ENCODE measurements at regions not wholly inside any gene's neighbourhood (a gene's known extent, or its start where the extent isn't known, plus 50 kb on each side); places are given as distances from the start of the nearest gene placed in this dataset.

DNA sequence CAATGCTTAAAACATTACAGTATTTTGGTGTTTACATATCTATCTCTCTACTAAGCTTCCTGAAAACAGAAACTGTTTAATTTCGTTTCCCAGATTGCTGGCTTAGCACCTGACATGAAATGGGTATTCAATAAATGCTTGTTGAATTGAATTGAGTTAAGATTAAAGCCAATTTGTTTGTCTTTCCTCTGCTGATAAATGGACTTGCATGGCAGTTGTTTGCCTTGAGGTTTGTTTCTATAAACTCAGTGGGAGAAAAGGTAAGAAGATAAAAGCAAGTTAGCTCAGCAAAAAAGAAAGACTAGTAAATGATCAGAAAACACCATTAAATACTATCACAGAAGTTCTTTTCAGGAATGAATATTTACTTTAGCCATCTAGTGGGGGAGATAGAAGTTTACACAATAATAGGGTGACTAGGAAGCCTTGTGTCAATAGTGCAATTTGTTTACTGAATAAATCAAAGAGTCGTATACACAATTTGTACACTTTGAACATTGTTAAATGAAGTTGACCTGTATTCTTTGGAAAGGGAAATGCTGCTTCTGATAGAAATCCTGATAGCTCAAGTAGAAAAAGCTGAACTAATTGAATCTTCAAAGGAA lies 754.5 kb upstream of the FAM98A start:
- CTCF ChIA-PET, result no interaction called here
- ATAC-seq, result no peak
- no peaks in the 10 kb centered on the region for H3K36me3 ChIP-seq (ENCODE audit: control insufficient read depth in 2 of 2, insufficient read depth in 2 of 2, low read length in 1 of 2)
- no peak overlapping the region for H3K4me3 ChIP-seq
- in situ Hi-C loops (cut with MboI), result no loop called here
- no peaks in the 10 kb centered on the region for H3K79me2 ChIP-seq (ENCODE audit: control insufficient read depth, insufficient read depth, low read length)
- no peaks in the 10 kb centered on the region for H3K4me1 ChIP-seq (ENCODE audit: control insufficient read depth, insufficient read depth, low read length)
- H3K9me3 ChIP-seq (replicated peaks; ENCODE audit: control insufficient read depth, insufficient read depth, low read length), result no peaks in the 10 kb centered on the region
- RAD21 ChIA-PET (ENCODE audit: unreplicated experiment), result no interaction called here
- H4K20me1 ChIP-seq (ENCODE audit: control insufficient read depth, insufficient read depth), result no peaks in the 10 kb centered on the region
- no peaks in the 10 kb centered on the region for H3K27me3 ChIP-seq (replicated peaks in 1 of 2; ENCODE audit: control insufficient read depth in 2 of 2, insufficient read depth in 2 of 2, low read length in 1 of 2)
- 16% methylated on average over 2 of the region's 2 CpGs for WGBS (ENCODE audit: insufficient coverage, insufficient replicate concordance, low lambda C conversion rate, missing lambda C conversion rate)
- no peak overlapping the region for H3K9ac ChIP-seq (ENCODE audit: control insufficient read depth, insufficient read depth, low read length)
- FAIRE-seq, result no peak
- no peak overlapping the region for H3K4me2 ChIP-seq (ENCODE audit: control insufficient read depth, insufficient read depth)
- POLR2A ChIA-PET, result no interaction called here
- H3K27ac ChIP-seq (ENCODE audit: control insufficient read depth, insufficient read depth), result no peak overlapping the region
- TF ChIP-seq BCL11A (IDR thresholded peaks at IDR 0.05; ENCODE audit: low read depth, low read length) (no peak), ATF7 (IDR thresholded peaks at IDR 0.05; ENCODE audit: low read depth) (no peak), YBX1 (IDR thresholded peaks at IDR 0.05) (no peak), BCL3 (IDR thresholded peaks at IDR 0.05; ENCODE audit: borderline replicate concordance, insufficient read depth, low read depth, low read length, poor library complexity, severe bottlenecking) (no peak), SREBF2 (IDR thresholded peaks at IDR 0.05; ENCODE audit: low read length) (no peak), MYC (IDR thresholded peaks at IDR 0.05; ENCODE audit: insufficient read depth, insufficient read length, insufficient replicate concordance, low read length, severe bottlenecking) (no peak), ZNF384 (IDR thresholded peaks at IDR 0.05; ENCODE audit: borderline replicate concordance, low read depth, low read length) (no peak), NFXL1 (IDR thresholded peaks at IDR 0.05; ENCODE audit: borderline replicate concordance) (no peak), NR2C2 (IDR thresholded peaks at IDR 0.05; ENCODE audit: borderline replicate concordance, control insufficient read depth, insufficient read length, low read depth) (no peak), USF2 (IDR thresholded peaks at IDR 0.05; ENCODE audit: borderline replicate concordance, low read depth, low read length) (no peak), ZNF274 (IDR thresholded peaks at IDR 0.05; ENCODE audit: insufficient read depth, insufficient read length) (no peak)
- TF ChIP-seq, protein P1, sequence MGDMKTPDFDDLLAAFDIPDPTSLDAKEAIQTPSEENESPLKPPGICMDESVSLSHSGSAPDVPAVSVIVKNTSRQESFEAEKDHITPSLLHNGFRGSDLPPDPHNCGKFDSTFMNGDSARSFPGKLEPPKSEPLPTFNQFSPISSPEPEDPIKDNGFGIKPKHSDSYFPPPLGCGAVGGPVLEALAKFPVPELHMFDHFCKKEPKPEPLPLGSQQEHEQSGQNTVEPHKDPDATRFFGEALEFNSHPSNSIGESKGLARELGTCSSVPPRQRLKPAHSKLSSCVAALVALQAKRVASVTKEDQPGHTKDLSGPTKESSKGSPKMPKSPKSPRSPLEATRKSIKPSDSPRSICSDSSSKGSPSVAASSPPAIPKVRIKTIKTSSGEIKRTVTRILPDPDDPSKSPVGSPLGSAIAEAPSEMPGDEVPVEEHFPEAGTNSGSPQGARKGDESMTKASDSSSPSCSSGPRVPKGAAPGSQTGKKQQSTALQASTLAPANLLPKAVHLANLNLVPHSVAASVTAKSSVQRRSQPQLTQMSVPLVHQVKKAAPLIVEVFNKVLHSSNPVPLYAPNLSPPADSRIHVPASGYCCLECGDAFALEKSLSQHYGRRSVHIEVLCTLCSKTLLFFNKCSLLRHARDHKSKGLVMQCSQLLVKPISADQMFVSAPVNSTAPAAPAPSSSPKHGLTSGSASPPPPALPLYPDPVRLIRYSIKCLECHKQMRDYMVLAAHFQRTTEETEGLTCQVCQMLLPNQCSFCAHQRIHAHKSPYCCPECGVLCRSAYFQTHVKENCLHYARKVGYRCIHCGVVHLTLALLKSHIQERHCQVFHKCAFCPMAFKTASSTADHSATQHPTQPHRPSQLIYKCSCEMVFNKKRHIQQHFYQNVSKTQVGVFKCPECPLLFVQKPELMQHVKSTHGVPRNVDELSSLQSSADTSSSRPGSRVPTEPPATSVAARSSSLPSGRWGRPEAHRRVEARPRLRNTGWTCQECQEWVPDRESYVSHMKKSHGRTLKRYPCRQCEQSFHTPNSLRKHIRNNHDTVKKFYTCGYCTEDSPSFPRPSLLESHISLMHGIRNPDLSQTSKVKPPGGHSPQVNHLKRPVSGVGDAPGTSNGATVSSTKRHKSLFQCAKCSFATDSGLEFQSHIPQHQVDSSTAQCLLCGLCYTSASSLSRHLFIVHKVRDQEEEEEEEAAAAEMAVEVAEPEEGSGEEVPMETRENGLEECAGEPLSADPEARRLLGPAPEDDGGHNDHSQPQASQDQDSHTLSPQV (IDR thresholded peaks at IDR 0.05), result no peak
- TF ChIP-seq, protein P2, sequence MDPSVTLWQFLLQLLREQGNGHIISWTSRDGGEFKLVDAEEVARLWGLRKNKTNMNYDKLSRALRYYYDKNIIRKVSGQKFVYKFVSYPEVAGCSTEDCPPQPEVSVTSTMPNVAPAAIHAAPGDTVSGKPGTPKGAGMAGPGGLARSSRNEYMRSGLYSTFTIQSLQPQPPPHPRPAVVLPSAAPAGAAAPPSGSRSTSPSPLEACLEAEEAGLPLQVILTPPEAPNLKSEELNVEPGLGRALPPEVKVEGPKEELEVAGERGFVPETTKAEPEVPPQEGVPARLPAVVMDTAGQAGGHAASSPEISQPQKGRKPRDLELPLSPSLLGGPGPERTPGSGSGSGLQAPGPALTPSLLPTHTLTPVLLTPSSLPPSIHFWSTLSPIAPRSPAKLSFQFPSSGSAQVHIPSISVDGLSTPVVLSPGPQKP (IDR thresholded peaks at IDR 0.05; ENCODE audit: low read depth, low read length), result no peak
- TF ChIP-seq, protein P3, sequence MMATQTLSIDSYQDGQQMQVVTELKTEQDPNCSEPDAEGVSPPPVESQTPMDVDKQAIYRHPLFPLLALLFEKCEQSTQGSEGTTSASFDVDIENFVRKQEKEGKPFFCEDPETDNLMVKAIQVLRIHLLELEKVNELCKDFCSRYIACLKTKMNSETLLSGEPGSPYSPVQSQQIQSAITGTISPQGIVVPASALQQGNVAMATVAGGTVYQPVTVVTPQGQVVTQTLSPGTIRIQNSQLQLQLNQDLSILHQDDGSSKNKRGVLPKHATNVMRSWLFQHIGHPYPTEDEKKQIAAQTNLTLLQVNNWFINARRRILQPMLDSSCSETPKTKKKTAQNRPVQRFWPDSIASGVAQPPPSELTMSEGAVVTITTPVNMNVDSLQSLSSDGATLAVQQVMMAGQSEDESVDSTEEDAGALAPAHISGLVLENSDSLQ (IDR thresholded peaks at IDR 0.05), result no peak
- no TSS peak for BruUV-seq (replicated peaks)
- SMC1A ChIA-PET (ENCODE audit: uncharacterized antibody, unreplicated experiment), result no interaction called here
- H2AFZ ChIP-seq (ENCODE audit: control insufficient read depth, low read depth, low read length), result no peak overlapping the region
- no peak for DNase-seq (ENCODE audit: low read depth, low spot score)
- intact Hi-C loops (cut with micrococcal nuclease; ENCODE audit: unreplicated experiment), result no loop called here

All from GM12878 (cell line).